Midbrain (tissue), 1 donor: ENCODE measurements at regions not wholly inside any gene's neighbourhood (a gene's known extent, or its start where the extent isn't known, plus 50 kb on each side); places are given as distances from the start of the nearest gene placed in this dataset.
A peak's percentile ranks its signal among the peaks of the same experiment; 100 is the strongest.
"Not testable (repeated sequence)": the region's sequence is repeated elsewhere in the genome, so short reads cannot be mapped to it uniquely, and the experiment has no call there.

Experiments used
- DNase-seq: peaks from one replicate; lab custom pipeline; 2025; lab: John Stamatoyannopoulos, UW

DNA sequence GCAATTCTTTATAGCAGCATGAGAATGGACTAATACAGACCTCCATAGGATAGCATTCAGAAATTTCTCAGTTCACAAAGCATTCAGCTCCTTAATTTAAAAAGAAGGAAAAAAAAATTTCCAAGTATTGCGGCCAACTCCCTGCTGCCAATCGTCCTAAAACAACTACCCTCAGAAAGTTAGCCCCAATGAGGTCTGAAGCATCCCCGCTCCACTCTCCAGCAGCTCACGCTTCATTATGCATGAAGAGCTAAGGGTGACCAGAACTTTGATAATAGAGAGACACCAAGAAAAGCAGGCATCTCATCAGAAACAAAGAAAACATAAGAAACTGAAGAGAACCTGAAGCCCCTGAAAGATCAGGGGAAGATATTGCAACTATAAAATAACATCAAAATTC, 172.8 kb upstream of the NUDT4 start:
- DNase-seq = no peak

- DNase-seq = no peak
Observed at GRCh38 chr12:93205361-93205760, 172.4 kb upstream of the NUDT4 start.

- no peak for DNase-seq
Observed at GRCh38 chr12:93208011-93208410, 169.7 kb upstream of the NUDT4 start.

DNA sequence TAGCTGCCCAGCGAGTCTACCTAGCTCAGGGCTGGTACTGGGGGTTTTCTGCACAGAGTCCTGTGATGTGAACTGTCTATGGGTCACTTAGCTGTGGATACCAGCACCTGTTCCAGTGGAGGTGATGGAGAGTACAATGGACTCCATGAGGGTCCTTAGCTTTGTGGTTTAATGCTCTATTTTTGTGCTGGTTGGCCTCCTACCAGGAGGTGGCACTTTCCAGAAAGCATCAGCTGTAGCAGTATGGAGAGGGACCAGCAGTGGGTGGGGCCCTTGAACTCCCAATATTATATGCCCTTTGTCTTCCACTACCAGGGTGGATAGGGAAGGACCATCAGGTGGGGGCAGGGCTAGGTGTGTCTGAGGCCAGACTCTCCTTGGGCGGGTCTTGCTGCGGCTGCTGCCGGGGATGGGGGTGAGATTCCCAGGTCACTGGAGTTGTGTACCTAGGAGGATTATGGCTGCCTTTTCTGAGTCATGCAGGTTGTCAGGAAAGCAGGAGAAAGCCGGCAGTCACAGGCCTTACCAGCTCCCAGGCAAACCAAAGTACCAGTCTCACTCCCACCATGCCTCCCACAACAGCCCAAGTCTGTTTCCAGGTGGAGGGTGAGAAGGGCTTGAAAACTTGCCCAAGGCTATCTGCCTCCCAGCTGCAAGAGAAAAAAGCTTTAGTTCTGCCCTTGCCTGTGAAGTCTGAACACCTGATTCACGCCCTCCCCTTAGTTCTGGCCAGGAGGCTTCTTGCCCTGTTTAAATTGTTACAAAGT, 163.0 kb upstream of the NUDT4 start:
- no peak for DNase-seq

DNA sequence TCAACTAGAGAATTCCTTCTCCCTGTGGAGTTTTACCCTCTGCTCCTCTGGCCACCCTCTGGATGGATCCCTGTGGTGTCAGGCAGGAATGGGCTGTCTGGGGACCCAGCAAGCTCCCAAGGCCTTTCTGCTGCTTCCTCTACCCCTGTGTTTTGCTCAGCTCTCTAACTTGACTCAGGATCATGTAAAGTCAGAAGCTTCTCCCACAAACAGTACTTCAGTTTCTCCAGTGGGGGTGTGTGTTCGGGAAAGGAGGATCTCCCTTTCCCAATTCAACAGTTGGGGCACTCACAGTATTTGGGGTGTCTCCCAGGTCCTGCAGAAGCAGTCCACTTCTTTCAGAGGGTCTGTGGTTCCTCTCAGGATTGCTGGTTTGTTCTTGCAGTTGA, 162.4 kb upstream of the NUDT4 start:
- DNase-seq = no peak

DNA sequence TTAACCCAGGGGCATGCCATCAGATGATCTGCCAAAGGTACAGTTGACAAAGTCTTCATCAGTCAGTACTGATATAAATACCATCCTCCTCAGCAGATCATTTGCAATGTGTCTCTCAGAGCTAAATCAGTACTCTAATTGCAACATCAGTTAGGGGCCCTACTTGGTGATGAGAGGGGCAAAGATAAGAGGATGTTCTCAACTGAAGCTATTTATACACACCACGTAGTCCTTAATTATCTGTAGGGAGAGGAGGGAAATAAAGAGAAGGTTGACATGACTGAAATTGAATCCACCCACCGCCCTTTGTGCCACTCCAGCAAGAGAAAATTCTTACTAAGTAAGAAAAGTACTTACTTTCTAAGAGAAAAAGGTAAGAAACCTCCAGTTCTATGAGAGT, 157.8 kb upstream of the NUDT4 start:
- DNase-seq = no peak

DNA sequence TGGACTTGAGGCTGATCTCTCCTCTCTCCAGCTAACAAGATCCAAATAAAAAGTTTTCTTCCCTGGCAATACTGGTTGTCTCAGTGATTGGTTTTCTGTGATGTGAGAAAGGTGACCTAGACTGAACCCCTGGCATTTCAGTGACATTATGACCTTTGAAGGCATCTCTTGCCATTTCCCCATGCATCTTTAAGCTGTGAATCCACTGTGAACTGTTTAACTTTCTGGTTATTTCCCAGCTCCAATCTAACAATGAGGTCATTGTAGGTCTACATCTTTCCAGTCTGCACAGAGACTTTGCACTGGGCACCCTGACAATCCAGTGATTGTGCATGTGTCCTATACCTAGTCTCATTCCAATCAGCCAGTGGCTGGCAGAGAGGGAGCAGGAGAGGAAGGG, 155.9 kb upstream of the NUDT4 start:
- peak; percentile 45 for DNase-seq

DNA sequence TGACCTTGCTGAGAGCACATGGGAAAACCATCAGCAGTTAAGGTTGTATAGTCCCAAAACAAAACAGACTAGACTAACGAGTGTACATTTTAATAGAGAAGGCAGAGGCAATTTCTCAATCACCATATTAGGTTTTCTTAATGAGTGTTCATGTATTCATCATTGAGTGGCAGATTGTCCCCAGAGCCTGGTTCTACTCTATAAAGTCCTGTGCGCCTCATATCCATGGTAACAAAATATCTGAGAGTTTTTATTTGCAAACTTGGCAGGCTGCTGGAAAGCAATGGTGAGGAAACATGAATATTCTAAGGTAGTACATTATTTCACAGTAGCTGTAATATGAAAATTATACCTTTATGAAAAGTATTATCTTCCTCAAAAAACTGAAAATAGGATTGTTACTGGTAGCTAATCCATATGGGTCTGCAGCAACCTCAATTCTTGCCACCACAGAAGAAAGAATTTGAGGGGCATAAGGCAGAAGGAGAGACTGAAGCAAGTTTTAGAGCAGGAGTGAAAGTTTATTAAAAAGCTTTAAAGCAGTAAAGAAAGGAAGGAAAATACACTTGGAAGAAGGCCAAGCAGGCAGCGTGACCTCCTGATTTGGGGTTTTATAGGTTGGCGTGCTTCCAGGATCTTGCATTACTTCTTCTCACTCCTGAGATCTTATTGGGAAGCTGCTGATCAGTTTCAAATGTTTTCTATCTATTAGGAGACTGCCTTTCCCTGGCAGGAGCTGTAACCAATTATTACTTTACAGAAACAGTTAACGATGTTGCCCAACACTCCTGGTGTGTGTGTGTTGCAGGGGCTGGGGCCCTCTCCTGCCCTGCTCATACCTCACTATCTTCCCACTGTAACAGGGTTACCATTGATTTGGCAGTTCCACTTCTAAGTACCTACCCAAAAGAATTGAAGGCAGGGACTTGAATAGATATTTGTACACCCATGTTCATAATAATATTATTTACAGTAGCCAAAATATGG, 154.0 kb upstream of the NUDT4 start:
- DNase-seq = no peak

GRCh38 chr12:93225094-93225493, 152.6 kb upstream of the NUDT4 start:
- no peak for DNase-seq

DNA sequence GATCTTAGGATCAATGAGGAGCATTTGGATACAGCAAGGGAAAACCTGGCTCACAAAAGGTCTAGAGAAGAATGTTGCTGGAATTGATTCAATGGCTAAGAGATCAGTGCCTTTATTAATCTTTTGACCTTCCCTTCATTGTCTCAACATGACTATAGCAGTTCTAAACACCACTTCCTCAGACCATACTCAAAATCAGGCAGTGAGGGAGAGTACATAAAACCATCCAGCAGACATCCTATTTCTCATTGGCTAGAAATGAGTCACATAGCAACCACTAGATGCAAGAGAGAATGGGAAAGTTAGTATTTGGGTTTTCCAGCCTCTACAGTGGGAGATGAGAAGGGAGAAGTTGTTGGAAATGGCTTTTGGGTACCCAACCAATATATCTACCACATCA, 151.4 kb upstream of the NUDT4 start:
- no peak for DNase-seq

DNA sequence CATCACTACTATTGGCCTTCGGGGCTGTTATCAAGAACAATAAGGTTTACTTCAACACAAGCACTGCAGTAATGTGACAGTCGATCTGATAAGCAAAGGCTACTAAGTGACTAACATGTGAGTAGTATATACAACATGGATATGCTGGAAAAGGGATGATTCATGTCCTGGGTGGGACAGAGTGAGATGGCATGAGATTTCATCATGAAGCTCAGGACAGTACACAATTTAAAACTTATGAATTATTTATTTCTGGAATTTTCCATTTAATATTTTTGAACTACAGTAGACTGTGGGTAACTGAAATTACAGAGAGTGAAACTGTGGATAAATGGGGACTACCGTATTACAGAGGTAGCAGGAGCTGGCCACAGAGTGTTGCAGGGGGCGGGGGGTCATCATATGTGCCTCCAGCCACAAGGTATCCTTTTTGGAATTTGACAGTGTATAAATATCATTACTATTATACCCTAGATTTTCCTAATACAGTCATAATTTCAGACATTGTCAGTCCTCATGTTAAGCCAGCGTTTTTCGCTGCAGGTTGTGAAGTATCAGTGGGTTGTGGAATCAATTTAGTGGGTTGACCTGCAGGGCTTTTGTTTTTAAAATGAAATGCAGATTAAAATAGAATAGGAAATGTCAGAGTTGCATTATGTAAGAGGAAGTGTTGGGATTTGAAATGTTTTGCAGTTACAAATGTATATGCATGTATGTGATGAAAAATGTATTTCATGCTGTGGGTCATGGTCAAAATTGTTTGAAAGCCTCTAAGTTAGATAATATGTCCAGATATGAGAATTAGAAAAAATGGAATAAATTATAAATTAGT, 148.0 kb upstream of the NUDT4 start:
- no peak for DNase-seq

- no peak for DNase-seq
Observed at GRCh38 chr12:93230326-93230720, 147.4 kb upstream of the NUDT4 start.

- no peak for DNase-seq
Observed at GRCh38 chr12:93231938-93232337, 145.8 kb upstream of the NUDT4 start.

DNA sequence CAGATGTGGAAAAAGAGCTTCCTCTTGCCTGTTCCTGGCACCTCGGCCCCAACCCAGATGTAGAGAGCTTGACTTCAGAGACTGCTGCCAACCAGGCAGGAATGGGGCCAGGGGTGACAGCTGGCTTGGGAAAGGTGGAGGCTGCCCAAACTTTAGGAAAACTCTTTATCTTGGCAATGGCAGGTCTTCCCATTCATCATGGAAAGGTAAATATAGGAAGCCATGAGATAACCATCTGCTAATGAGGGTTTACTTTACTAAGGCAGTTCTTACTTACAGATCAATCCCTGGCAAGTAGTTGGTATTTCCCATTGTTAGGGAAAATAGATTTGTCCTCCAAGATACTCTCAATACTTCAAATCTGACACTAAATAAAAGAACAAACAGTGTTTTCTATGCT, 143.1 kb upstream of the NUDT4 start:
- no peak for DNase-seq

DNA sequence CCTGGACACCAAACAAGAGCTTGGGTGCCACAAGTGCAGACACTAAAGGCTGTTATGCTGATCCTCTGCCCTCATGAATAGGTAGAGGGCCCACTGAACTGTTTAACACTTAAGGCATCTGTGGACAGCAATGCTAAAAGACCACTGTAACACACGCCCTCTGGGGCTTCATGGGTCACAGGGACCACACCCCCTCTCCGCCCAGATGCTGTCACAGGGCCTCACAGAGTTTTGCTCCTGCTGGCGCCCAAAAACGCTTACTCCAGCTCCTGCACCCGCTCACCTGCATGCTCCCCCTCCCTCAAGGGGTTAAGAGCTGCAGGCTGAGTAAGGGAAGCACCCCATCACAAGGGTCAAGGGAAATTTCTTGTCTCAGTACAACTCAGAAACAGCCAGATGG, 141.8 kb upstream of the NUDT4 start:
- no peak for DNase-seq

DNA sequence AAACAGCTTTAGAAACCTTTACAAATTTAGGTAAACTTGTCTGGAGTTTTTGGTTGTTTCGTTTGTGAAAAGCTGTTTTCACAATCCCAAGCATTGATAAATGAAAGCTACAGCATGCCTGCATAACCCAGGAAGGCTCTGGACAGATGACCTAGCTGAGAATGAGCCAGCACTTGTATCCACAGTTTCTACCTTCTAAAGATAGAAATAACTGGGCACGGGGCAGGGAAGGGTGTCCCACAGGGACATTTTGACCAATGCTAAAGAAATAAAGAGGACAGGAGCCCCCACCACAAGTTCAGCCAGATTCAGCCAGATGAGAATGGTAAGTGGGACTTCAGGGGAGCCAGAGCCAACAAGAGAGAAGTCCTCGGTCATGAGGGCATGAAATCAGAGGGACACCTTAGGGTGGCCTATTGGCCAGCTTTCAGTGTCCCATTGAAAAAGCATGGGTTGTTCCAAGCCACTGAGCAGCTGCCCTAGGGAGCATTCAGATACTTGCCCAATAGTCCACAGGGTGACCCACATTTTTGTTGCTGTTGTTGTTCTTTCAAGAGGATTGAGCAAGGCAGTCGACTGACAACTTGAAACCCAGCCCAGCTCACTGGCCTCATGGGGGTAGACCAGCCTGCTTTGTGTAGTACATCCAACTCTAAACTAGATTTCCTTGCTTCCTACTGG, 140.3 kb upstream of the NUDT4 start:
- DNase-seq = no peak

DNA sequence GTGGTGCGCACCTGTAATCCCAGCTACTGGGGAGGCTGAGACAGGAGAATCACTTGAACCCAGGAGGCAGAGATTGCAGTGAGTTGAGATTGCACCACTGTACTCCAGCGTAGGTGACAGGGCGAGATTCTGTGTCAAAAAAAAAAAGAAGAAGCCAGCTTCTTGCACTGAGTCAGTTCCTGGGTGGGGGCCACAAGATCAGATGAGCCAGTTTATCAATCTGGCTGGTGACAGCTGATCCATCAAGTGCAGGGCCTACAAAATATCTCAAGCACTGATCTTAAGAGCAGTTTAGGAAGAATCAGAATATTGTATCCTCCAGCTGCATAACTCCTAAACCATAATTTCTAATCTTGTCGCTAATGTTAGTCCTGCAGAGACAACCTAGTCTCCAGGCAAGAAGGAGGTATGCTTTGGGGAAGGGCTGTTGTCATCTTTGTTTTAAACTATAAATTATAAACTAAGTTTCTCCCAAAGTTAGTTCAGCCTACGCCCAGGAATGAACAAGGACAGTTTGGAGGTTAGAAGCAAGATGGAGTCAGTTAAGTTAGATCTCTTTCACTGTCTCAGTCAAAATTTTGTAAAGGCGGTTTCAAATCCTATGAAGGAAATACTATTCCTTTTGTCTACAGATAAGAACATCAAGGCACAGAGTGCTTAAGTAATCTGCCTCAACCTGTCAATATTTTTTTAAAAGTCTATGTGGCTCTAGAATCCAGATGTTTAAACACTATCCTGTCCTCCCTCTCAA, 139.0 kb upstream of the NUDT4 start:
- not testable (repeated sequence) for DNase-seq

DNA sequence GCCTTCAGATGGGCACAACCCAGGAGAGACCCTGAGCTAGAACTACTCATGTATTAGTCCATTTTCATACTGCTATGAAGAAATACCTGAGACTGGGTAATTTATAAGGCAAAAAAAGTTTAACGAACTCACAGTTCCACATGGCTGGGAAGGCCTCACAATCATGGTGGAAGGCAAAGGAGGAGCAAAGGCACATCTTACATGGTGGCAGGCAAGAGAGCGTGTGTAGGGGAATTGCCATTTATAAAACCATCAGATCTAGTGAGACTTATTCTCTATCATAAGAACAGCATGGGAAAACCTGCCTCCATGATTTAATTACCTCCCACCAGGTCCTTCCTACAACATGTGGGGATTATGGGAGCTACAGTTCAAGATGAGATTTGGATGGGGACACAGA, 137.9 kb upstream of the NUDT4 start:
- DNase-seq = not testable (repeated sequence)

- DNase-seq = no peak
Observed at GRCh38 chr12:93242154-93242972, 135.4 kb upstream of the NUDT4 start.

DNA sequence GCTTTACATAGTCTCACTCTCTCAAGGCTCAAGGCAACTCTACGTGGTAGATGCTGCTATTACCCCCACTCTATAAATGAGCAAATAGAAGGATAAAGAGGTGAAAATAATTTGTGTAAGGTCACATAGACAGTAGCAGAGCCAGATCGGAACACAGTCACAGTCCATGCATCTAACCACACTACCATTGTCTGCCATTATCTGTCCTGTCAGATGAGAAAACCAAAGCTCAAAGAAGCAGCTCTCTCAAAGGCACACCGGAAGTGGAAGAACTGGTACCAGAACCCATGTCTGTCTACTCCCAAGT, 134.4 kb upstream of the NUDT4 start:
- DNase-seq = no peak
